ENCODE measurements at regions not wholly inside any gene's neighbourhood (a gene's known extent, or its start where the extent isn't known, plus 50 kb on each side); places are given as distances from the start of the nearest gene placed in this dataset.
"Not testable (repeated sequence)": the region's sequence is repeated elsewhere in the genome, so short reads cannot be mapped to it uniquely, and the experiment has no call there.

GRCh38 chr4:173753408-173753807 is 223.4 kb upstream of the HAND2 start:
- intact Hi-C loops (cut with DNase I) = no loop called here

GRCh38 chr4:173752610-173753230 is 222.7 kb upstream of the HAND2 start:
- intact Hi-C loops (cut with DNase I) = no loop called here
- DNase-seq = peak in 14 of 42 donors; percentile 1 to 46 (median 23)

More at GRCh38 chr4:173753408-173753807, 223.4 kb upstream of the HAND2 start:
- no peak for DNase-seq

- intact Hi-C loops (cut with DNase I) = no loop called here
- peak in 1 of 42 donors; percentile 30 for DNase-seq
Measured at GRCh38 chr4:173748353-173748752, 218.3 kb upstream of the HAND2 start.

GRCh38 chr4:173747537-173748257 is 217.7 kb upstream of the HAND2 start:
- DNase-seq = no peak
- intact Hi-C loops (cut with DNase I) = no loop called here

- no peak for DNase-seq
- intact Hi-C loops (cut with DNase I) = no loop called here
Measured at GRCh38 chr4:173746424-173746823, 216.4 kb upstream of the HAND2 start.

- no peak for DNase-seq
- intact Hi-C loops (cut with DNase I) = no loop called here
Measured at GRCh38 chr4:173745765-173746164, 215.7 kb upstream of the HAND2 start.

GRCh38 chr4:173736840-173737239 is 206.8 kb upstream of the HAND2 start:
- intact Hi-C loops (cut with DNase I) = no loop called here
- no peak for DNase-seq

GRCh38 chr4:173735585-173735984 is 205.6 kb upstream of the HAND2 start:
- intact Hi-C loops (cut with DNase I) = no loop called here
- DNase-seq = no peak

GRCh38 chr4:173735049-173735448 is 205.0 kb upstream of the HAND2 start:
- DNase-seq = no peak
- intact Hi-C loops (cut with DNase I) = no loop called here

- intact Hi-C loops (cut with DNase I) = no loop called here
- DNase-seq = no peak
Measured at GRCh38 chr4:173731257-173731656, 201.2 kb upstream of the HAND2 start.

GRCh38 chr4:173722075-173722474 is 192.0 kb upstream of the HAND2 start:
- intact Hi-C loops (cut with DNase I) = no loop called here
- DNase-seq = no peak

- intact Hi-C loops (cut with DNase I); DNase-seq: not testable (repeated sequence)
Measured at GRCh38 chr4:173718504-173718903, 188.5 kb upstream of the HAND2 start.

- DNase-seq = no peak
- intact Hi-C loops (cut with DNase I) = no loop called here
Measured at GRCh38 chr4:173717581-173717980, 187.6 kb upstream of the HAND2 start.

GRCh38 chr4:173714456-173714855 is 184.4 kb upstream of the HAND2 start:
- no peak for DNase-seq
- intact Hi-C loops (cut with DNase I) = no loop called here

- intact Hi-C loops (cut with DNase I) = no loop called here
- DNase-seq = no peak
Measured at GRCh38 chr4:173713026-173713425, 183.0 kb upstream of the HAND2 start.

GRCh38 chr4:173707658-173708419 is 177.8 kb upstream of the HAND2 start:
- intact Hi-C loops (cut with DNase I) = no loop called here
- DNase-seq = no peak

GRCh38 chr4:173704201-173704600 is 174.2 kb upstream of the HAND2 start:
- no peak for DNase-seq
- intact Hi-C loops (cut with DNase I) = no loop called here

- intact Hi-C loops (cut with DNase I) = no loop called here
- no peak for DNase-seq
Measured at GRCh38 chr4:173703021-173703420, 173.0 kb upstream of the HAND2 start.

GRCh38 chr4:173700650-173701049 is 170.6 kb upstream of the HAND2 start:
- no peak for DNase-seq
- intact Hi-C loops (cut with DNase I) = no loop called here

GRCh38 chr4:173699841-173700475 is 169.9 kb upstream of the HAND2 start:
- intact Hi-C loops (cut with DNase I) = no loop called here
- DNase-seq = no peak
